Activated naive CD8-positive, alpha-beta T cell treated with anti-CD3 and anti-CD28 coated beads, Interleukin-2, amount 50 U/mL, for 24 hours (primary cell): ENCODE measurements at regions not wholly inside any gene's neighbourhood (a gene's known extent, or its start where the extent isn't known, plus 50 kb on each side); places are given as distances from the start of the nearest gene placed in this dataset.

Source experiments
- ATAC-seq: fragments of 150-1000 bp; cut with Tn5 transposase; one replicate; pipeline ENCODE4 v1.10.0; 2021
- DNase-seq: peaks from one replicate; pipeline ENCODE4 v3.0.0; 2021
- H3K27ac Mint-ChIP-seq: one replicate; pipeline ENCODE4 v1.8.0; 2021; ENCODE audit warnings: mild to moderate bottlenecking, mixed read lengths
- H3K27me3 Mint-ChIP-seq: one replicate; pipeline ENCODE4 v1.8.0; 2021; ENCODE audit warnings: mixed read lengths
- H3K36me3 Mint-ChIP-seq: one replicate; pipeline ENCODE4 v1.8.0; 2021; ENCODE audit warnings: low read depth, mixed read lengths
- H3K4me1 Mint-ChIP-seq: one replicate; pipeline ENCODE4 v1.8.0; 2021; ENCODE audit warnings: mixed read lengths
- H3K4me3 Mint-ChIP-seq: one replicate; pipeline ENCODE4 v1.8.0; 2021; ENCODE audit warnings: mild to moderate bottlenecking, moderate library complexity, mixed read lengths
- H3K9me3 Mint-ChIP-seq: one replicate; pipeline ENCODE4 v1.8.0; 2021; ENCODE audit warnings: mixed read lengths

DNA sequence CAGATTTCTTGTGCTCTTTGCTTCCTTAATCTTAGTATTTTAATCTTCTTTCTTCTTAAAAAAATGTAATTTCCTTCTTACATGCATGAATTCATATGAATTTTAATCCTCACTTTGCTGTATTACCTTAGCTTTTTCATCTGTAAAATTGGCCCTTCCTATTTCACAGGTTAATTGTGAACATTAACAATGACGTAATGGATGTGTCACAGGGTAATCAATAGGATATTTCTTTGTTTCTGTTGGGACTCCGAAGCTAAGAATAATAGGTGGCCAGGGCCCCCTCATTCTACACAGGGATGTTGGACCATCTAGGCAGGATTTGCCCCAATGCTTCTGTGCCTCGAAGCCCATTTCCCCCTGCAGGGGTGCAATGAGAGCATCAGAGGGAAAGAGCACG lies 187.4 kb upstream of the NFIB start:
- Mint-ChIP-seq H3K4me1 (no peaks in the 10 kb centered on the region), H3K27ac (no peak overlapping the region), H3K36me3 (no peaks in the 10 kb centered on the region), H3K9me3 (no peaks in the 10 kb centered on the region), H3K27me3 (peaks cover 4% of the 10 kb centered on the region), H3K4me3 (no peak overlapping the region)
- no peak for DNase-seq
- no peak for ATAC-seq

DNA sequence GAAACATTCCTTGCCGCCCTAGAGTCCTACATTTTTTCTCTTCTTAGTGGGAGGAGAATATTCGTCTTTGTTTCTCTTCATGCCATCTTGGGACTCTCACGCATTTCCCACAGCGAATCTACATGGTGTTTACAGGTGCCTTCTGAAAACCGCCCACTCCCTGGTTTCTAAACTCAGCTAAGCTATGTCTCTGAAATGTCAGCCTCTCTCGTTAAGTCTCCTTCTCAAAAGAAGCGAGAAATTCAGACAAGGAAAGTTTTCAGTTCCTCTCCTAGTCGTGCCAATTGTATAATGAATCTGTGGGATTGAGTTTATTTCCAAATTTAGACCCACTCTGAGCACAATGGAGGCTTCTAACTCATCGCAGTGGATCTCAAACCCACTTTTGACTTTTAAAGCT lies 186.8 kb upstream of the NFIB start:
- Mint-ChIP-seq H3K27ac (no peak overlapping the region), H3K9me3 (no peaks in the 10 kb centered on the region)

DNA sequence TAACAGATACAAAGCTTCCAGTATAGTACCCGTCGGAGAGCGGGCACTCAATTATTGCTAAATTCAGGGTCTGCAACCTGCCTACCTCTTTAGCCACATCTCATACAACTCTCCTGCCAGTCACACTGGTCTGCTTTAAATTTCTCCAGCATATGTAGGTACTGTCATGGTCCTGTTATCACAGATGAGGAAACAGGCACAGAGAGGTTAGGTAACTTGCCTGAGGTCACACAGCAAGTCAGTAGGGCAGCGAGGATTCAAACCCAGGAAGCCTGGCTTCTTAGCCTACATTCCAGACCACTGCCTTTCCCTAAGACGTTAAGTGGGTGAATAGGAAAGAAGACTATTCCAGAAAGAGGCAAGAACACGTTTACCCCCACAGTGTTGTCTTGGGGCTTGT lies 186.0 kb upstream of the NFIB start:
- no peaks in the 10 kb centered on the region for H3K27me3 Mint-ChIP-seq
- H3K4me3 Mint-ChIP-seq: no peak overlapping the region
- no peaks in the 10 kb centered on the region for H3K4me1 Mint-ChIP-seq
- H3K36me3 Mint-ChIP-seq: no peaks in the 10 kb centered on the region
- DNase-seq (no peak), ATAC-seq (no peak)
- H3K9me3 Mint-ChIP-seq: no peaks in the 10 kb centered on the region
- H3K27ac Mint-ChIP-seq: no peak overlapping the region

More for the DNA sequence above, 186.8 kb upstream of the NFIB start:
- no peaks in the 10 kb centered on the region for H3K27me3 Mint-ChIP-seq
- no peaks in the 10 kb centered on the region for H3K4me1 Mint-ChIP-seq
- no peak overlapping the region for H3K4me3 Mint-ChIP-seq
- no peak for DNase-seq
- ATAC-seq: no peak
- H3K36me3 Mint-ChIP-seq: no peaks in the 10 kb centered on the region

DNA sequence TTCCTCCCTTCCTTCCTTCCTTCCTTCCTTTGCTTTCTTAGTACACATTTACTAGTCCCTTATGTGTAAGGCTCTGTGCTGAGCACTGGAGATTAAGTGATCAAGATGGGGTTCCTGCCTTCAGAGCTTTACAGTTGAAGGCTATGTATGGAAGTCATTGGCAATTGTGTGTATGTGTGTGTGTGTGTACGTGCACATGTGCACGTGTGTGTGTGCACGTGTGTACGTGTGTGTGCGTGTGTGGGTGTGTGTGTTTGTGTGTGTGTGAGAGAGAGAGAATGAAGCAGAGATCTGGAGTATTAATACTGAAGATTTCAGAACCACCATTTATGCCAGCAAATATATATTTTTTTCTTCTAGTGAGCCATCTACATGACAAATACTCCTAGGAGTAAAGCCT lies 184.9 kb upstream of the NFIB start:
- no peaks in the 10 kb centered on the region for H3K27me3 Mint-ChIP-seq
- H3K27ac Mint-ChIP-seq: no peak overlapping the region
- ATAC-seq: no peak
- H3K9me3 Mint-ChIP-seq: no peaks in the 10 kb centered on the region
- no peaks in the 10 kb centered on the region for H3K4me1 Mint-ChIP-seq
- H3K4me3 Mint-ChIP-seq: no peak overlapping the region
- DNase-seq: no peak
- H3K36me3 Mint-ChIP-seq: no peaks in the 10 kb centered on the region

DNA sequence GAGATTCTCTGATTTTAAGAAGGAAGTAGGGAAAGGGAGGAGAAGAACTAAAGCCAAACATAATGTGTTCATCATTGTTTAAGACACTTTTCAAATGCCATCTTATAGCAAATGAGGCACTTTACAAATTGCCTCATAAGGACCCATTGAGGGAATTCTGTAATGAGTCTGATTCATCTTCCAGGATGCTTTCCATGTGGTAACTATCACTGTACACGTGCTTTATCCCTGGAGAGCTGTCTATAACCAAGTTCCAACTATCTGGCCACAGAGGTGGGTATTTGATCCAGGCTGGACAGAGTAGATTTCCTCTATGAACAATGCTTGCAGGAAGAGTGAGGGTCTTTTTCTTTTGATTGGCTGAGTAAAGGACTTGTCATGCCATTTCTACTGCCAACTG lies 183.5 kb upstream of the NFIB start:
- Mint-ChIP-seq H3K4me3 (no peak overlapping the region), H3K27me3 (no peaks in the 10 kb centered on the region), H3K36me3 (no peaks in the 10 kb centered on the region), H3K4me1 (no peaks in the 10 kb centered on the region), H3K9me3 (no peaks in the 10 kb centered on the region), H3K27ac (no peak overlapping the region)
- DNase-seq: no peak
- ATAC-seq: no peak

DNA sequence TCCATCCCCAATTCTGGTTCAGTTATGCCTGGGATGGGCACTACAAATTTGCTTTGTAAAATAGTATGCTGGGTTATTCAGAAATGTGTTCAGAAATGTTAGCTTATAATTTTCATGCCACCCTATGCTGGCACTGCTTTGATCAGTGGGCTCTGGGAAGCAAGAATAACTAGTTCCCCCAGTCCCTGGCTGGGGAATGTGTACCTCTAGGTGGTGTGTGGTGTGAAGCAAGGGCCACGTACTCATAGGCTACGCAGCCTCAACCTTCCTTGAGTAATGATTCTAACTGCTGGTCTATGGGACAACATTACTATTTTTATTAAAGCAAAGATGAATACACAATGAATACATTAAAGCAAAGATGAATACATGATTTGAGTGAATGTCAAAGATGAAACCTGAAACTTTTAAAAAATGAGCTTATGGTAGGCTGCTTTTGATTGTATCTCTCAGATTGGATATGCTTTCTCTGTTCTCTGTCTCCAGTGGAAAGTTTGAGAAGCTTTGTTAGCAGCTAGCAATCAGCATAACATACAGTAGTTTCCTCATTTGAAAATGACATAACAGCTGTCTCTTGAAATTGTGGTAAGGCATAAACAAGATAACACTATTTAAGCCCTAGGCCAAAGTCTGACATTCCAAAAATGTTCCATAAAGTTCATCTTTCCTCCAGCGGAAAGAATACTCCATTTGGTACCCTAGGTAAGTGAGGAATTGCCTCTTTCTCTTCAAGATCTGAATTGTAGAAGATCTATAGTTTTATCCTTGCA lies 174.7 kb upstream of the NFIB start:
- peaks cover 4% of the 10 kb centered on the region for H3K9me3 Mint-ChIP-seq
- no peak overlapping the region for H3K4me3 Mint-ChIP-seq
- ATAC-seq (no peak), DNase-seq (no peak)
- peaks cover 3% of the 10 kb centered on the region for H3K27me3 Mint-ChIP-seq
- H3K4me1 Mint-ChIP-seq: no peaks in the 10 kb centered on the region
- no peak overlapping the region for H3K27ac Mint-ChIP-seq
- H3K36me3 Mint-ChIP-seq: no peaks in the 10 kb centered on the region

DNA sequence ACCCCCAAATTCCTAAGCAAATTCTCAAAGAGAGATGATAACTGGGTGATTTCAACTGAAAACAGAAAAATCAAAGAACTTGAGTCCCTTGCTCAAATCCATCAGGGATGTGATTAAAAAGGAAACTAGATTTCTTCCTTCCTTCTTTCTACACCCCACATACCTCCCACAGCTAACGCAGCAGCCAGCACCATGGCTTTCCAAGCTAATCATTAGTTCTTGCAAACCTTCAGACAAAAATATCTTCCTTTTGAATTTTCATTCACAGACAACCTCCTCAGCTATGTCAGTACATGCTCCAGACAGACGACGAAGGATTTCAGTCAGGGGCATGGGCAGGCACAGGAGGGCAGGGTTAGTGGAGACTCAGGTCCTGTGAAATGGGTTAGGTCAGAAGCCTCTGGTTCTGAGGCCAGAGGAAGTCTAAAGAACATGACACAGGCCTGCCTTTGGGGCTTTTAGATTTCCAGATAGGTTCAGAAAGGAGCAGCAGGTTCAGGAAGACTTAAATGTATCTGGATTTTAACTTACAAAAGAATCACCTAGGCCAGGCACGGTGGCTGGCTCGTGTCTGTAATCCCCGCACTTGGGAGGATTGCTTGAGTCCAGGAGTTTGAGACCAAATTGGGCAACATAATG lies 173.7 kb upstream of the NFIB start:
- peaks cover 4% of the 10 kb centered on the region for H3K9me3 Mint-ChIP-seq
- peaks cover 3% of the 10 kb centered on the region for H3K27me3 Mint-ChIP-seq
- no peaks in the 10 kb centered on the region for H3K36me3 Mint-ChIP-seq
- H3K4me3 Mint-ChIP-seq: no peak overlapping the region
- ATAC-seq: no peak
- H3K27ac Mint-ChIP-seq: no peak overlapping the region
- no peaks in the 10 kb centered on the region for H3K4me1 Mint-ChIP-seq
- DNase-seq: no peak

DNA sequence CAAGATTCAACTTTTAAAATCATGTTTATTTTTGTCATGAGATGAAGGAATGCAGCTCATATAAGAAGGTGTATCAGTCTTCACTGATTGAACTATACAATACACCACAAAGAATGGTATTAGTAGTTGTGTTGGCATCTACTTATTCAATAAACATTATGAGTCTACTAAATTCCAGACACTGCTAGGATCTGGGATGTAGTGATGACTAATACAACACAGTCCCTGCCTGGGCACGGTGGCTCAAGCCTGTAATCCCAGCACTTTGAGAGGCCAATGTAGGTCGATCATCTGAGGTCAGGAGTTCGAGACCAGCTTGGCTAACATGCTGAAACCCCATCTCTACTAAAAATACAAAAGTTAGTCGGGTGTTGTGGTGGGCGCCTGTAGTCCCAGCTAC lies 171.4 kb upstream of the NFIB start:
- H3K36me3 Mint-ChIP-seq: no peaks in the 10 kb centered on the region
- DNase-seq: no peak
- no peaks in the 10 kb centered on the region for H3K27me3 Mint-ChIP-seq
- no peak overlapping the region for H3K27ac Mint-ChIP-seq
- H3K4me1 Mint-ChIP-seq: no peaks in the 10 kb centered on the region
- ATAC-seq: no peak
- H3K9me3 Mint-ChIP-seq: no peaks in the 10 kb centered on the region
- H3K4me3 Mint-ChIP-seq: no peak overlapping the region

DNA sequence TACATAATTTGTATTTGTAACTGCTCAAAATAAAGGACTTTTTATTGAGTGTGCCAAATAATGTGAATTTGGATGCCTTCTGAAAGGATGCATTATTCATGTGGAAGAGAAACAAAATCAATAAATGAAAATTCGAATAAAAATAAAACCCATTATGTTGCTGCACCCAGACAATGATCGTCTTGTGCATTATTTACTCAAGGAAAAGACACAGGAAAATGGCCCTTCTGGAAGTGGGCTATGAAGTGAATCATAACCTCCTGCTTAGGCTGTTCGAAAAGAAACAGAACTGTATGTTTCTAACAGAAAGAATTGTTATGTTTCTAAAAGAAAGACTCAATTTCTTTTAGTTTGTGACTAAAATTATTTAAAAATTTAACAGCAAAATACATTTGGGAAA lies 168.9 kb upstream of the NFIB start:
- DNase-seq (no peak), ATAC-seq (no peak)
- H3K27ac Mint-ChIP-seq: no peak overlapping the region
- H3K27me3 Mint-ChIP-seq: no peaks in the 10 kb centered on the region
- H3K4me3 Mint-ChIP-seq: no peak overlapping the region
- no peaks in the 10 kb centered on the region for H3K36me3 Mint-ChIP-seq
- H3K4me1 Mint-ChIP-seq: no peaks in the 10 kb centered on the region
- no peaks in the 10 kb centered on the region for H3K9me3 Mint-ChIP-seq

DNA sequence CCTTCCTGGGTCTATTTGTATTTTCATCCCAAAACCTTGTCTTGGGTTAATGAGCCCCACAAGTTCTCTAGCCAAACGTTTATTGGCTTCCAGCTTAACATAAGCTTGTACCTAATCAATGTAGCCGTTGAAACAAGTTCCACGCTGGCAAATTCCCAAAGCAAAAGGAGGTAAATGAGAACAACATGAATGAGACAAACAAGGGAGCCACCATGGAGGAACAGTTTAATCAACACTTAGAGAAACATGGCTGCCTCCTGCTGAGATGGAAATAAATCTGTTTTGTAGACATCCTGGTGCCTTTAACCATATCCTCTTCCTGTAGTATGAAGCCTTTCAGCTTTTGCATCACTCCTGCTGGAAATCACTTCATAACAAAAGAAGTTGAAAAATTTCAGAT lies 166.6 kb upstream of the NFIB start:
- Mint-ChIP-seq H3K36me3 (no peaks in the 10 kb centered on the region), H3K27ac (no peak overlapping the region), H3K27me3 (peaks cover 3% of the 10 kb centered on the region), H3K9me3 (no peaks in the 10 kb centered on the region), H3K4me3 (no peak overlapping the region), H3K4me1 (no peaks in the 10 kb centered on the region)
- no peak for DNase-seq
- ATAC-seq: no peak

DNA sequence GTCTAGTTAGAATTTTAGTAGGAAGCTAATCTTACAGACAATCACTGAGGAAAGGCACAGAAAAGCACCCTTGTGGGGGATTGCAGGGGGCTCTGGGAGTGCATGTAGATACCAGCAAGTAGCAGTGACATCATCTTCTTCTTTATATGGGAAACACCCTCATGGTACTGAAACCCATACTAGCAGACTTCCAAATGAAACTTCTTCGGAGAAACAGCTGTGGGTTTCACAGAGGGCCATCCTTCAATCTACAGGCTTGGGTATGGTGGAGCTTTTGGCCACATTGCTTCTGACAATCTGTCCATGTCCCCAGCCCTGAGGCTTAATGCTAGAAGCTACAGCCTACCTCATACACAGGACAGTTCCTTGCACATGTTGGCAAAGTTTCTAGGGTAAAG lies 165.2 kb upstream of the NFIB start:
- Mint-ChIP-seq H3K36me3 (no peaks in the 10 kb centered on the region), H3K27me3 (peaks cover 4% of the 10 kb centered on the region), H3K9me3 (no peaks in the 10 kb centered on the region), H3K27ac (no peak overlapping the region), H3K4me3 (no peak overlapping the region), H3K4me1 (no peaks in the 10 kb centered on the region)
- no peak for DNase-seq
- no peak for ATAC-seq

DNA sequence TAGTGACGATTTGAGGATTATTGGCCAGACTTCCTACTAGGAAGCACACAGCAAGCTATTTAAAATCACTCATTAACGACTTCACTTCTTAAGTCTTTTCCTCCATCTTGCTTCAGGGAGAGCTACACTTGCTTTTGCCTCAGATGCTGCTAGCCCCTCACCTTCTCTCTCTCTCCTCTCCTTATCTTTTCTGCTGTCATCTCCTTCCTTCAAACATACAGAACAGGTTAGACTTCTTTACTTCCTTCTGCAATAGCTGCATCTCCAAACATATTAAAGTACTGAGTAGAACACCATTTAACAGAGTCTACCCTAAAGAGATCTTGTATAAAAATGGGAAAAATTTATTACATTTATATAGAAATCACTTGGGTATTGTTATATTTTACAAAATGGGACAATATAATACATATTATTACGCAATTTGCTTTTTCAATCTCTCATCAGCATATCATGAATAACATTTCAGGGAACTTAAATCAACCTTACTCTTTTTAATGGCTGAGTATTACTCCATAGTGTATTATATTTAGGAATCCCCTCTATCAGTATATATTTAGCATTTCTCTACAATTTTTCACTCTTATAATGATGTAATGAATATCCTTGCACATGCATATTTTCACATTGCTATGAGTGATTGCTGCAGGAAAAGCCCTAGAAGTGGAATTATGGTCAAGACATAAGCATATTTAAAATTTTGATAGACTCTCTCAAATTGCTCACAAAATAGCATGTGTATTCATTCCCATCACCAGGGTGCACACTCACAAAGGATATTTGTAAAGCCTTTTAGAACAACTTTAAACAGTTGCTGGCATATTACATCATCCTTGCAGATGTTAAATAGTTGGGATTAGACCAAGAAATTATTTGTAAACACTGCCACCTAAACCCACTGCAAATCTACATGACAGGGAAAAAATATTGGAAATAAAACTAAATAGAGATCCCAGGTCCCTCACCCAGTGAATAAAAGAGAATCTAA lies 164.5 kb upstream of the NFIB start:
- Mint-ChIP-seq H3K4me1 (no peaks in the 10 kb centered on the region), H3K27ac (no peak overlapping the region), H3K36me3 (no peaks in the 10 kb centered on the region), H3K4me3 (no peak overlapping the region), H3K27me3 (peaks cover 4% of the 10 kb centered on the region), H3K9me3 (no peaks in the 10 kb centered on the region)
- no peak for ATAC-seq
- no peak for DNase-seq

DNA sequence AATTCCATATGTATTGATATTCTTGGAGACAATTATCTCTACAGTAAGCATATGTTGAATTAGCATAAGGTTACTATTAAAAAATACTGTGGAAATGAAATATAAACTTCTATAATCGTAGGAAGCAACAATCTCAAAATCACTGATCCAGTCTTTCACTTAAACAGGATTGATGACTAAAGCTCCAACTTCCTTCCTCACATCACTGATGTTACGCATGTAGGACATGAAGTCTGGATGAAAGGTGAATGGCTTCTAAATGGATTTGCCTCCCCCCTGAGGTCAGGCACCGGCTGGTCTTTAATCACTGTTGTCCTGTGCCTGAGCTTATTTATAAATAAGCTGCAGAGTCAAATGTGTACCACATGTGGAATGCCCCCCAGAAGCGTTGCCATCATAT lies 157.1 kb upstream of the NFIB start:
- no peak for DNase-seq
- Mint-ChIP-seq H3K27ac (no peak overlapping the region), H3K9me3 (no peaks in the 10 kb centered on the region), H3K4me1 (no peaks in the 10 kb centered on the region), H3K27me3 (peaks cover 4% of the 10 kb centered on the region), H3K4me3 (no peak overlapping the region), H3K36me3 (no peaks in the 10 kb centered on the region)
- no peak for ATAC-seq

DNA sequence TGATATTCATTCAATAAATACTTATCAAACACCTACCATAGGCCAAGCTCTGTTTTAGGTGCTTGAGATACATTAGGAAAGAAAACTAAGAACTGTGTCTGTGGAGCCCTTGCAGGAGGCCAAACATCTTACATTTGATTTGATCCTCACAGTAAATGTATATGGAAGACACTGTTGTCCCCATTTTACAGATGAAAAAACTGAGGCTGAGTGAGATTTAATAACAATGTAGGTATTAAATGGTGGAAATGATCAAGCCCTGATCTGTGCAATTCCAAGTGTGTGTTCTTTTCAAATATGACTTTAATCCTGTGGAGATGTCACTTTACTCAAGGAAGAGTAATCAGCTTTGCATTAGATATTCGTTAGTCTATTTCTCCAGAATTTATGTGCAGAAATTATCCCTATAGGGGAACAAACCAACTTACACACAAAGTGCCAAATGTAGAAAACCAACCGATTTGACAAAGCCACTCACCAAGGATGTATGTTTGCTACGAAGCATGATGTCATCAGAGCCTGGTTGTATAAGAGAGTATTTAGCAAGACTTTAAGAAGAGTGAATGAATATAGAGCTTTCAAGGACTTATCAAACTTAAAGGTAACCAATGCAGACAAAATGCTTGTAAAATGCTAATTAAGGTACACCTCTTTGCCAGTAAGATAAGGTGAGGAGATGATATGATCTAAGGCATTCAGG lies 153.9 kb upstream of the NFIB start:
- no peaks in the 10 kb centered on the region for H3K36me3 Mint-ChIP-seq
- H3K9me3 Mint-ChIP-seq: no peaks in the 10 kb centered on the region
- ATAC-seq (no peak), DNase-seq (no peak)
- no peak overlapping the region for H3K27ac Mint-ChIP-seq
- no peaks in the 10 kb centered on the region for H3K4me1 Mint-ChIP-seq
- H3K4me3 Mint-ChIP-seq: no peak overlapping the region
- H3K27me3 Mint-ChIP-seq: no peaks in the 10 kb centered on the region
